Body of pancreas (tissue), 4 donors: ENCODE measurements at regions not wholly inside any gene's neighbourhood (a gene's known extent, or its start where the extent isn't known, plus 50 kb on each side); places are given as distances from the start of the nearest gene placed in this dataset.

Experiments
- CTCF ChIP-seq, 7 experiments: fragments of 450-650 bp in 4 of 7; fragments of 200-600 bp in 3 of 7; sonication (generic) in 3 of 7; IDR thresholded peaks; one replicate each; pipeline ENCODE4 v1.5.1; 2016 to 2019; ENCODE audit warnings: antibody characterized with exemption in 7 of 7
- POLR2A ChIP-seq, 3 donors: fragments of 450-650 bp; IDR thresholded peaks; one replicate each; pipeline ENCODE4 v1.6.1; 2016; ENCODE audit warnings: antibody characterized with exemption in 3 of 3, mild to moderate bottlenecking in 2 of 3

GRCh38 chr6:56864171-56864616 is 90.7 kb upstream of the BEND6 start:
- no peak for TF ChIP-seq CTCF (IDR thresholded peaks at IDR 0.05)
- TF ChIP-seq POLR2A (IDR thresholded peaks at IDR 0.05), result no peak
